ENCODE measurements at regions not wholly inside any gene's neighbourhood (a gene's known extent, or its start where the extent isn't known, plus 50 kb on each side); places are given as distances from the start of the nearest gene placed in this dataset.

- no peak for TF ChIP-seq AR (CRISPR knock-in tag; IDR thresholded peaks at IDR 0.05)
Measured at GRCh38 chr2:15682354-15682753, 90.7 kb downstream of the DDX1 start (continued).

- H3K27ac Mint-ChIP-seq = no peak overlapping the region
- CTCF ChIA-PET = interaction anchor here (0.5 to 1.4 kb wide), 3 partner anchors 13 to 363 kb away, joined by 3 to 4 read pairs (median 3); no protein-coding TSS in a partner anchor
- ATAC-seq = peak; percentile 88
- TF ChIP-seq USF2 (CRISPR knock-in tag; IDR thresholded peaks at IDR 0.05) (no peak), ZNF416 (CRISPR knock-in tag; IDR thresholded peaks at IDR 0.05) (no peak), ZNF425 (CRISPR knock-in tag; conservative IDR thresholded peaks at IDR 0.05) (no peak), AR (CRISPR knock-in tag; IDR thresholded peaks at IDR 0.05) (no peak), MAX (CRISPR knock-in tag; IDR thresholded peaks at IDR 0.05) (no peak), PRRX2 (CRISPR knock-in tag; IDR thresholded peaks at IDR 0.05) (no peak), ZNF423 (CRISPR knock-in tag; IDR thresholded peaks at IDR 0.05) (no peak), FOXJ3 (CRISPR knock-in tag; IDR thresholded peaks at IDR 0.05; ENCODE audit: borderline replicate concordance) (no peak), JUN (CRISPR knock-in tag; IDR thresholded peaks at IDR 0.05) (no peak), ATF6 (CRISPR knock-in tag; IDR thresholded peaks at IDR 0.05) (no peak), RELA (CRISPR knock-in tag; IDR thresholded peaks at IDR 0.05; ENCODE audit: borderline replicate concordance) (no peak), ZNF532 (CRISPR knock-in tag; IDR thresholded peaks at IDR 0.05; ENCODE audit: borderline replicate concordance) (no peak), NR1H2 (CRISPR knock-in tag; IDR thresholded peaks at IDR 0.05) (no peak), ERG (CRISPR knock-in tag; IDR thresholded peaks at IDR 0.05) (no peak), ZNF263 (CRISPR knock-in tag; IDR thresholded peaks at IDR 0.05; ENCODE audit: low read depth) (no peak), NFE2L1 (CRISPR knock-in tag; IDR thresholded peaks at IDR 0.05) (no peak), MYBL2 (CRISPR knock-in tag; IDR thresholded peaks at IDR 0.05) (no peak)
Measured at GRCh38 chr2:15684161-15685039, 92.7 kb downstream of the DDX1 start.

More at GRCh38 chr2:15684161-15685039, 92.7 kb downstream of the DDX1 start:
- no peak for DNase-seq (ENCODE audit: low spot score)
- H3K9me3 Mint-ChIP-seq = peaks cover 16% of the 10 kb centered on the region
- peaks cover 1% of the 10 kb centered on the region; the same call in 1 of the 2 replicates for H3K27me3 Mint-ChIP-seq (ENCODE audit: low read depth)
- H3K4me1 Mint-ChIP-seq = peaks cover 7% of the 10 kb centered on the region
- H3K36me3 Mint-ChIP-seq = peaks cover 6% of the 10 kb centered on the region
- POLR2A ChIA-PET = no interaction called here
- no peak overlapping the region for H3K4me3 Mint-ChIP-seq
